K562 (cell line): ENCODE measurements at regions not wholly inside any gene's neighbourhood (a gene's known extent, or its start where the extent isn't known, plus 50 kb on each side); places are given as distances from the start of the nearest gene placed in this dataset.

Experiments used
- ATAC-seq: fragments of 200-7000 bp; cut with Tn5 transposase; 3 replicates; pipeline ENCODE4 v1.9.1; 2020; ENCODE audit warnings: moderate library complexity
- BruUV-seq: library from RNA; stranded (reverse); fragments of 400-500 nt; replicated peaks from 2 replicates; lab custom pipeline; 2021; lab: Mats Ljungman, UMichigan
- CTCF ChIA-PET: fragments of 300-600 bp; formaldehyde crosslinking; extraction: SDS; loops from one replicate; lab custom pipeline; 2021; ENCODE audit warnings: low intra/inter-chr PET ratio; lab: Yijun Ruan, JAX
- POLR2A ChIA-PET: fragments of 300-600, 350-650 bp; sonication (Branson Sonifier 250); formaldehyde crosslinking; extraction: SDS; loops from one replicate; lab custom pipeline; 2021; ENCODE audit warnings: antibody characterized with exemption, inconsistent platforms; lab: Yijun Ruan, JAX
- DNase-seq, 4 experiments: peaks; one replicate each; pipeline versions ENCODE4 v3.0.0 to v3.0.0-alpha.2; 2011 to 2018; ENCODE audit warnings: low spot score in 3 of 4, mixed read lengths in 3 of 4; ENCODE audit errors: extremely low read depth in 1 of 4
- FAIRE-seq: peaks from 2 replicates; lab custom pipeline; 2011; peaks lifted over from hg19 to GRCh38; lab: Jason Lieb, UNC
- H2AFZ ChIP-seq: 2 replicates; pipeline ENCODE4 v1.6.0; 2011; ENCODE audit warnings: low read depth, low read length, control low read depth, inconsistent platforms
- H3K27ac ChIP-seq: fragments of 200-600 bp; 3 replicates; pipeline ENCODE4 v1.8.0; 2011; ENCODE audit warnings: low read depth, mild to moderate bottlenecking, control low read depth, inconsistent platforms, low read length, moderate library complexity, mixed read lengths; ENCODE audit errors: extremely low read depth
- H3K27me3 ChIP-seq, 2 experiments: fragments of 300-600 bp in 1 of 2; 2 replicates in 1 of 2; 3 replicates in 1 of 2; pipeline versions ENCODE4 v1.6.0 to v1.8.0; 2011; ENCODE audit warnings: inconsistent platforms in 2 of 2, low read length in 2 of 2, mild to moderate bottlenecking in 1 of 2, mixed read lengths in 1 of 2, moderate library complexity in 1 of 2; ENCODE audit not compliant: control insufficient read depth in 2 of 2, insufficient read depth in 2 of 2
- H3K36me3 ChIP-seq: fragments of 300-600 bp; 3 replicates; pipeline ENCODE4 v1.8.0; 2011; ENCODE audit warnings: mild to moderate bottlenecking, low read length, inconsistent platforms; ENCODE audit not compliant: control insufficient read depth, insufficient read depth
- H3K4me1 ChIP-seq, 2 experiments: fragments of 200-600 bp in 1 of 2; replicated peaks in 1 of 2; 2 replicates in 1 of 2; 3 replicates in 1 of 2; pipeline versions ENCODE4 v1.5.1 to v1.8.0; 2011; ENCODE audit warnings: inconsistent platforms in 2 of 2, low read length in 2 of 2, mild to moderate bottlenecking in 1 of 2, mixed read lengths in 1 of 2, moderate library complexity in 1 of 2; ENCODE audit not compliant: control insufficient read depth in 2 of 2, insufficient read depth in 2 of 2
- H3K4me2 ChIP-seq: 2 replicates; pipeline ENCODE4 v1.6.1; 2011; ENCODE audit warnings: low read length, control low read depth, inconsistent platforms, mixed read lengths; ENCODE audit not compliant: insufficient read depth
- H3K4me3 ChIP-seq: fragments of 200-600 bp; sonication (generic), shearing (Covaris generic); 2 replicates; pipeline ENCODE4 v1.5.1; 2016; ENCODE audit warnings: control low read depth, inconsistent platforms
- H3K79me2 ChIP-seq: fragments of 200-600 bp; 3 replicates; pipeline ENCODE4 v1.8.0; 2011; ENCODE audit warnings: low read length, inconsistent platforms; ENCODE audit not compliant: control insufficient read depth, insufficient read depth
- H3K9ac ChIP-seq, 2 experiments: 2 replicates each; pipeline versions ENCODE4 v1.6.0 to v1.6.1; 2011; ENCODE audit warnings: low read depth in 2 of 2, low read length in 2 of 2, control low read depth in 1 of 2, inconsistent platforms in 1 of 2, mild to moderate bottlenecking in 1 of 2, mixed read lengths in 1 of 2; ENCODE audit not compliant: insufficient read depth in 1 of 2
- H3K9me1 ChIP-seq: one replicate; pipeline ENCODE4 v1.6.0; 2011; ENCODE audit warnings: inconsistent platforms, mild to moderate bottlenecking, low read length, moderate library complexity; ENCODE audit not compliant: control insufficient read depth, insufficient read depth
- H3K9me3 ChIP-seq: replicated peaks from 2 replicates; pipeline ENCODE4 v1.5.1; 2011; ENCODE audit warnings: low read depth, low read length, inconsistent platforms; ENCODE audit not compliant: control insufficient read depth, insufficient read depth
- H4K20me1 ChIP-seq: replicated peaks from 2 replicates; pipeline ENCODE4 v1.6.1; 2011; ENCODE audit warnings: low read length, inconsistent platforms, mixed read lengths; ENCODE audit not compliant: control insufficient read depth, insufficient read depth
- HNRNPUL1 ChIP-seq: fragments of 200-400 bp; formaldehyde crosslinking; IDR thresholded peaks from 2 replicates; pipeline ENCODE4 v1.6.1; 2017; ENCODE audit warnings: low read length
- TSC22D4 ChIP-seq: fragments of 450-650 bp; IDR thresholded peaks from 2 replicates; pipeline ENCODE4 v1.6.1; 2016; ENCODE audit warnings: missing genetic modification characterization, missing biosample characterization, control low read depth
- ZNF134 ChIP-seq: fragments of 250-450 bp; sonication (Bioruptor Pico); conservative IDR thresholded peaks from 2 replicates; pipeline ENCODE4 v1.4.0; 2020
- ZNF785 ChIP-seq: fragments of 250-450 bp; sonication (Bioruptor Pico); IDR thresholded peaks from 2 replicates; pipeline ENCODE4 v1.4.0; 2020; ENCODE audit warnings: mild to moderate bottlenecking
- WGBS: fragments of 100-300 bp; shearing (Covaris generic); methylation state at CpG from one replicate; pipeline ENCODE4 v1.1.6; 2016; ENCODE audit warnings: low coverage, mixed read lengths; ENCODE audit not compliant: insufficient coverage; ENCODE audit errors: missing lambda C conversion rate; 5-methylcytosine and 5-hydroxymethylcytosine counted together
- in situ Hi-C: fragments of 300-500 bp; cut with MboI; formaldehyde crosslinking; loops from 4 replicates; pipeline ENCODE4 v1.15.0; 2018; ENCODE audit warnings: inconsistent platforms, mixed read lengths
- intact Hi-C: fragments of 100-400 bp; cut with micrococcal nuclease; formaldehyde crosslinking; loops from 2 replicates; pipeline ENCODE4 v1.14.2; 2022

DNA sequence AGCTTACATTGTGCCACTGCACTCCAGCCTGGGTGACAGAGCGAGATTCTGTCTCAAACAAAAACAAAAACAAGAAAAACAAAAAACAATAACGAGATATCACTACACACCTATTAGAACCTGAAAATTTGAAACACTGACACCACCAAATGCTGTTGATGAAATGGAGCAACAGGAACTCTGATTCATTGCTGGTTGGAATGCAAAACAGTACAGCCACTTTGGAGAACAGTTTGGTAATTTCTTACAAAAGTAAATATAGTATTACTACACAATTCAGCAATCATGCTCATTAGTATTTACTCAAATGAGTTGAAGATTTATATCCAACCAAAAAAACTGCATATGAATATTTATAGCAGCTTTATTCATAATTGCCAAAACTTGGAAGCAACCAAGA, 135.8 kb upstream of the AKIRIN2 start:
- intact Hi-C loops, result loop anchor here (10.0 kb wide), 1 partner anchor 627 kb away; no protein-coding TSS in a partner anchor
- no peaks in the 10 kb centered on the region for H3K27me3 ChIP-seq
- H3K27ac ChIP-seq, result no peak overlapping the region
- no peaks in the 10 kb centered on the region for H3K4me1 ChIP-seq
- H3K9me1 ChIP-seq, result no peaks in the 10 kb centered on the region
- no peaks in the 10 kb centered on the region for H4K20me1 ChIP-seq
- no peak for ATAC-seq
- ChIA-PET POLR2A (interaction anchor here (1.1 kb wide), 1 partner anchor 12 kb away, joined by 3 read pairs; no protein-coding TSS in a partner anchor), CTCF (no interaction called here)
- no peaks in the 10 kb centered on the region for H3K36me3 ChIP-seq
- BruUV-seq, result no TSS peak
- in situ Hi-C loops, result no loop called here
- no peak for DNase-seq
- H3K9me3 ChIP-seq, result no peaks in the 10 kb centered on the region
- WGBS, result 0% methylated on average over 2 of the region's 2 CpGs
- no peak overlapping the region for H3K9ac ChIP-seq
- H3K4me3 ChIP-seq, result no peak overlapping the region
- no peak for TF ChIP-seq ZNF785 (CRISPR knock-in tag)
- TF ChIP-seq TSC22D4 (tag), result no peak
- no peak for TF ChIP-seq ZNF134
- no peak overlapping the region for H2AFZ ChIP-seq
- no peaks in the 10 kb centered on the region for H3K79me2 ChIP-seq
- H3K4me2 ChIP-seq, result no peak overlapping the region
- no peak for FAIRE-seq

- no peaks in the 10 kb centered on the region for H4K20me1 ChIP-seq
- WGBS, result 7% methylated on average over 3 of the region's 3 CpGs
- H3K36me3 ChIP-seq, result no peaks in the 10 kb centered on the region
- TF ChIP-seq HNRNPUL1, result no peak
- ChIA-PET CTCF (no interaction called here), POLR2A (interaction anchor here (0.7 to 1.1 kb wide), 2 partner anchors 13 to 269 kb away, joined by 3 read pairs; no protein-coding TSS in a partner anchor)
- H3K4me1 ChIP-seq, result no peaks in the 10 kb centered on the region
- H3K27ac ChIP-seq, result no peak overlapping the region
- no peak for DNase-seq
- no peak overlapping the region for H3K4me2 ChIP-seq
- intact Hi-C loops (loop anchor here (10.0 kb wide), 1 partner anchor 627 kb away; no protein-coding TSS in a partner anchor), in situ Hi-C loops (no loop called here)
- H3K79me2 ChIP-seq, result no peaks in the 10 kb centered on the region
- H3K9ac ChIP-seq, result no peak overlapping the region
- no peak for ATAC-seq
- H3K9me1 ChIP-seq, result no peaks in the 10 kb centered on the region
- H3K9me3 ChIP-seq, result no peaks in the 10 kb centered on the region
- H3K27me3 ChIP-seq, result no peaks in the 10 kb centered on the region
- BruUV-seq, result no TSS peak
- no peak overlapping the region for H2AFZ ChIP-seq
- no peak overlapping the region for H3K4me3 ChIP-seq
- FAIRE-seq, result no peak
These were observed 135.4 kb upstream of the AKIRIN2 start for GRCh38 chr6:87837444-87837843.
